DOHH2 (cell line): ENCODE measurements at regions not wholly inside any gene's neighbourhood (a gene's known extent, or its start where the extent isn't known, plus 50 kb on each side); places are given as distances from the start of the nearest gene placed in this dataset.

Experiments used
- H3F3A ChIP-seq: fragments of 200-600 bp; sonication (generic), shearing (Covaris generic); 2 replicates; pipeline ENCODE4 v1.6.0; 2016; ENCODE audit warnings: antibody characterized with exemption, mild to moderate bottlenecking; ENCODE audit not compliant: control insufficient read depth, insufficient read depth
- H3K27ac ChIP-seq: fragments of 200-600 bp; sonication (generic); 2 replicates; pipeline ENCODE4 v1.5.1; 2014; ENCODE audit warnings: low read depth, mild to moderate bottlenecking, low read length, moderate library complexity
- H3K27me3 ChIP-seq: fragments of 200-600 bp; sonication (generic); 2 replicates; pipeline ENCODE4 v1.6.1; 2014; ENCODE audit warnings: mild to moderate bottlenecking, low read length, mixed read lengths; ENCODE audit not compliant: control insufficient read depth
- H3K36me3 ChIP-seq: fragments of 200-600 bp; sonication (generic); 2 replicates; pipeline ENCODE4 v1.6.1; 2014; ENCODE audit warnings: mild to moderate bottlenecking, low read length, moderate library complexity, mixed read lengths; ENCODE audit not compliant: control insufficient read depth
- H3K4me1 ChIP-seq: fragments of 200-600 bp; sonication (generic); 2 replicates; pipeline ENCODE4 v1.6.1; 2014; ENCODE audit warnings: mild to moderate bottlenecking, low read length, mixed read lengths; ENCODE audit not compliant: control insufficient read depth
- H3K4me2 ChIP-seq: fragments of 200-600 bp; sonication (generic); 2 replicates; pipeline ENCODE4 v1.6.0; 2014; ENCODE audit warnings: mild to moderate bottlenecking, low read length, moderate library complexity
- H3K4me3 ChIP-seq: fragments of 200-600 bp; sonication (generic); 2 replicates; pipeline ENCODE4 v1.5.1; 2014; ENCODE audit warnings: mild to moderate bottlenecking, low read length, mixed read lengths
- H3K79me2 ChIP-seq: fragments of 200-600 bp; sonication (generic); 2 replicates; pipeline ENCODE4 v1.6.1; 2014; ENCODE audit warnings: mild to moderate bottlenecking, low read length, mixed read lengths; ENCODE audit not compliant: control insufficient read depth
- H3K9me2 ChIP-seq: fragments of 200-600 bp; sonication (generic); replicated peaks from 2 replicates; pipeline ENCODE4 v1.6.1; 2014; ENCODE audit warnings: mild to moderate bottlenecking, low read length, mixed read lengths; ENCODE audit not compliant: control insufficient read depth
- H3K9me3 ChIP-seq: fragments of 200-600 bp; sonication (generic); 2 replicates; pipeline ENCODE4 v1.6.1; 2014; ENCODE audit warnings: antibody characterized with exemption, low read length, mixed read lengths; ENCODE audit not compliant: control insufficient read depth, insufficient read depth
- H4K20me1 ChIP-seq: fragments of 200-600 bp; sonication (generic); 2 replicates; pipeline ENCODE4 v1.6.0; 2014; ENCODE audit warnings: low read depth, mild to moderate bottlenecking, antibody characterized with exemption, low read length, moderate library complexity; ENCODE audit not compliant: control insufficient read depth, insufficient read depth
- CTCF ChIP-seq: fragments of 200-600 bp; sonication (generic); IDR thresholded peaks from one replicate; pipeline ENCODE4 v1.5.1; 2014; ENCODE audit warnings: antibody characterized with exemption, mild to moderate bottlenecking, low read depth, low read length; ENCODE audit not compliant: poor library complexity, severe bottlenecking
- EZH2phosphoT487 ChIP-seq: fragments of 200-600 bp; sonication (generic); IDR thresholded peaks from 2 replicates; pipeline ENCODE4 v1.6.1; 2017; ENCODE audit warnings: borderline replicate concordance, mild to moderate bottlenecking, antibody characterized with exemption, low read length, moderate library complexity, mixed read lengths

- Histone ChIP-seq H3K9me3 (no peaks in the 10 kb centered on the region), H3K27me3 (no peaks in the 10 kb centered on the region), H3K27ac (no peak overlapping the region), H4K20me1 (no peaks in the 10 kb centered on the region), H3K4me2 (no peak overlapping the region), H3K36me3 (no peaks in the 10 kb centered on the region), H3K4me3 (no peak overlapping the region), H3K9me2 (no peaks in the 10 kb centered on the region), H3K4me1 (no peaks in the 10 kb centered on the region), H3K79me2 (no peaks in the 10 kb centered on the region), H3F3A (no peaks in the 10 kb centered on the region)
- TF ChIP-seq CTCF (no peak), EZH2phosphoT487 (no peak)
Observed at GRCh38 chr11:70713988-70714665, 315.8 kb downstream of the CTTN start.

- Histone ChIP-seq H3K27ac (no peak overlapping the region), H3K36me3 (no peaks in the 10 kb centered on the region), H3K27me3 (no peaks in the 10 kb centered on the region), H3K4me3 (no peak overlapping the region), H3K9me3 (no peaks in the 10 kb centered on the region), H3K9me2 (no peaks in the 10 kb centered on the region), H4K20me1 (no peaks in the 10 kb centered on the region), H3K4me1 (no peaks in the 10 kb centered on the region), H3K79me2 (no peaks in the 10 kb centered on the region), H3F3A (no peaks in the 10 kb centered on the region), H3K4me2 (no peak overlapping the region)
- TF ChIP-seq EZH2phosphoT487: no peak
- no peak for TF ChIP-seq CTCF
Observed at GRCh38 chr11:70715166-70715951, 317.0 kb downstream of the CTTN start.

GRCh38 chr11:70716216-70716615 is 317.9 kb downstream of the CTTN start:
- Histone ChIP-seq H3K79me2 (no peaks in the 10 kb centered on the region), H3K4me2 (no peak overlapping the region), H3K27me3 (no peaks in the 10 kb centered on the region), H3K27ac (no peak overlapping the region), H3K4me1 (no peaks in the 10 kb centered on the region), H4K20me1 (no peaks in the 10 kb centered on the region), H3F3A (no peaks in the 10 kb centered on the region), H3K9me3 (no peaks in the 10 kb centered on the region), H3K4me3 (no peak overlapping the region), H3K9me2 (no peaks in the 10 kb centered on the region), H3K36me3 (no peaks in the 10 kb centered on the region)
- TF ChIP-seq CTCF: no peak
- TF ChIP-seq EZH2phosphoT487: no peak
